DND-41 (cell line): ENCODE measurements at regions not wholly inside any gene's neighbourhood (a gene's known extent, or its start where the extent isn't known, plus 50 kb on each side); places are given as distances from the start of the nearest gene placed in this dataset.
A peak's percentile ranks its signal among the peaks of the same experiment; 100 is the strongest.

Experiments
- ATAC-seq: fragments of 200-7000 bp; cut with Tn5 transposase; 3 replicates; pipeline ENCODE4 v1.9.1; 2021; ENCODE audit warnings: low read depth; ENCODE audit not compliant: insufficient read depth
- DNase-seq: peaks from one replicate; pipeline ENCODE4 v3.0.0-alpha.2; 2020
- H2AFZ ChIP-seq: 2 replicates; pipeline ENCODE4 v1.6.0; 2012; ENCODE audit warnings: low read depth, low read length
- H3K27ac ChIP-seq: 2 replicates; pipeline ENCODE4 v1.5.1; 2012; ENCODE audit warnings: low read length, inconsistent platforms
- H3K27me3 ChIP-seq: fragments of 200-600 bp; sonication (generic); 2 replicates; pipeline ENCODE4 v1.6.0; 2012; ENCODE audit warnings: low read length, mild to moderate bottlenecking, inconsistent platforms; ENCODE audit not compliant: insufficient read depth, poor library complexity
- H3K36me3 ChIP-seq: 2 replicates; pipeline ENCODE4 v1.5.1; 2012; ENCODE audit warnings: low read length, inconsistent platforms; ENCODE audit not compliant: insufficient read depth
- H3K4me1 ChIP-seq: 2 replicates; pipeline ENCODE4 v1.5.1; 2012; ENCODE audit warnings: mild to moderate bottlenecking, low read length; ENCODE audit not compliant: insufficient read depth
- H3K4me2 ChIP-seq: 2 replicates; pipeline ENCODE4 v1.6.0; 2012; ENCODE audit warnings: mild to moderate bottlenecking, moderate library complexity, low read length, inconsistent platforms; ENCODE audit not compliant: insufficient read depth
- H3K4me3 ChIP-seq, 2 experiments: fragments of 200-600 bp in 1 of 2; shearing (Covaris generic) in 1 of 2; 2 replicates each; pipeline ENCODE4 v1.5.1; 2012 to 2016; ENCODE audit warnings: inconsistent platforms in 2 of 2, low read length in 2 of 2, mild to moderate bottlenecking in 2 of 2, low read depth in 1 of 2, moderate library complexity in 1 of 2
- H3K79me2 ChIP-seq: 2 replicates; pipeline ENCODE4 v1.6.0; 2012; ENCODE audit warnings: low read length, inconsistent platforms; ENCODE audit not compliant: insufficient read depth
- H3K9ac ChIP-seq: 2 replicates; pipeline ENCODE4 v1.6.0; 2012; ENCODE audit warnings: low read depth, mild to moderate bottlenecking, inconsistent platforms, low read length, moderate library complexity
- H3K9me3 ChIP-seq: 2 replicates; pipeline ENCODE4 v1.5.1; 2012; ENCODE audit warnings: low read length, moderate library complexity, mild to moderate bottlenecking, inconsistent platforms; ENCODE audit not compliant: insufficient read depth, severe bottlenecking
- H4K20me1 ChIP-seq: 2 replicates; pipeline ENCODE4 v1.6.0; 2012; ENCODE audit warnings: low read length; ENCODE audit not compliant: insufficient read depth
- EZH2 ChIP-seq: IDR thresholded peaks from 3 replicates; pipeline ENCODE4 v1.6.1; 2012; ENCODE audit warnings: borderline replicate concordance, low read depth, mild to moderate bottlenecking, moderate library complexity, low read length, inconsistent platforms; ENCODE audit not compliant: severe bottlenecking
- TF ChIP-seq, protein P1 (sequence below): IDR thresholded peaks from 2 replicates; pipeline ENCODE4 v1.5.1; 2012; ENCODE audit warnings: borderline replicate concordance, low read length, moderate library complexity, mild to moderate bottlenecking; ENCODE audit not compliant: poor library complexity, severe bottlenecking; ENCODE audit errors: extremely low read depth

DNA sequence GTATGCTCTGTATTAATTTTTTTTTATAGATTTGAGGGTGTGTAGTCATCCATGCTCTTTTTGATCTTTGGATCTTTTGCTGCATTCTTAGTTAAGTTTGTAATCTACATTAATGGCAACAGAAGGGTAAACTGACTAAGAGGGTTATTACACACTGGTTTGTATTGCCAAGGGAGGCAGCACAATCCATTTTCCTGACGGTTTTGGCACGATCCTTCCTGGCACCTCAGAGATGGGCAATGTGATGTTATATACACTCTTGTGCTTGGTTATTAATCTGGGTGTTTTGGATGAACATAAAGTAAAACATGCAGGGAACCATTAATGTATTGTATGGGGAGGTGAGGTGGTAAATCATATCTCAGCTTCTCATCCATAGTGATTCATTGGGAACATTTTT, 98.8 kb upstream of the SLC38A2 start:
- DNase-seq (no peak), ATAC-seq (no peak)
- Histone ChIP-seq H3K4me3 (no peak overlapping the region), H4K20me1 (no peaks in the 10 kb centered on the region), H2AFZ (no peak overlapping the region), H3K9ac (no peak overlapping the region), H3K9me3 (no peaks in the 10 kb centered on the region), H3K4me1 (peaks cover 23% of the 10 kb centered on the region), H3K36me3 (no peaks in the 10 kb centered on the region), H3K79me2 (no peaks in the 10 kb centered on the region), H3K27me3 (no peaks in the 10 kb centered on the region), H3K27ac (no peak overlapping the region), H3K4me2 (peak overlapping the region; percentile 28; the same call in 1 of the 2 replicates)
- no peak for TF ChIP-seq EZH2
- TF ChIP-seq, protein P1, sequence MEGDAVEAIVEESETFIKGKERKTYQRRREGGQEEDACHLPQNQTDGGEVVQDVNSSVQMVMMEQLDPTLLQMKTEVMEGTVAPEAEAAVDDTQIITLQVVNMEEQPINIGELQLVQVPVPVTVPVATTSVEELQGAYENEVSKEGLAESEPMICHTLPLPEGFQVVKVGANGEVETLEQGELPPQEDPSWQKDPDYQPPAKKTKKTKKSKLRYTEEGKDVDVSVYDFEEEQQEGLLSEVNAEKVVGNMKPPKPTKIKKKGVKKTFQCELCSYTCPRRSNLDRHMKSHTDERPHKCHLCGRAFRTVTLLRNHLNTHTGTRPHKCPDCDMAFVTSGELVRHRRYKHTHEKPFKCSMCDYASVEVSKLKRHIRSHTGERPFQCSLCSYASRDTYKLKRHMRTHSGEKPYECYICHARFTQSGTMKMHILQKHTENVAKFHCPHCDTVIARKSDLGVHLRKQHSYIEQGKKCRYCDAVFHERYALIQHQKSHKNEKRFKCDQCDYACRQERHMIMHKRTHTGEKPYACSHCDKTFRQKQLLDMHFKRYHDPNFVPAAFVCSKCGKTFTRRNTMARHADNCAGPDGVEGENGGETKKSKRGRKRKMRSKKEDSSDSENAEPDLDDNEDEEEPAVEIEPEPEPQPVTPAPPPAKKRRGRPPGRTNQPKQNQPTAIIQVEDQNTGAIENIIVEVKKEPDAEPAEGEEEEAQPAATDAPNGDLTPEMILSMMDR, result no peak

DNA sequence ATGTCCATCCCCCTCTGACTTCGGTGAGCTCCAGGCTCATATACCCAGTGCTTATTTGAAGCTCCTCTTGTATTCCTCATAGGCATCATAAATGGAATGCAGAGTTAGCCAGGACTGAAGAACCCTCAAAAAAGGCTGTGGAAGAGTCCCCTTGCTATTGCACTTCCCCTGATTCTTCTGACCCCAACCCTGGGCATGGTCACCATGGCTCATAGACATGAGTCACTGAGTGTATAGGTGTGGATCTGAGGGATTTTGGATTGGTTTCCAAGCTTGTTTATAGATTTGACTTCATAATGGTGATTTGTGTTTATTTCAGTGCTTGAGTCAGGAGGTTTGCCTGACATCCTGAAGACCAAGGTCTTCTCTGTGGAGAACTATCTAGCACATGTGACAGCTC, 98.4 kb upstream of the SLC38A2 start:
- Histone ChIP-seq H2AFZ (no peak overlapping the region), H3K9me3 (no peaks in the 10 kb centered on the region), H3K4me3 (no peak overlapping the region), H3K27ac (no peak overlapping the region), H4K20me1 (no peaks in the 10 kb centered on the region), H3K4me1 (peaks cover 23% of the 10 kb centered on the region), H3K36me3 (no peaks in the 10 kb centered on the region), H3K27me3 (no peaks in the 10 kb centered on the region), H3K4me2 (peak overlapping the region; percentile 28; the same call in 1 of the 2 replicates), H3K9ac (no peak overlapping the region), H3K79me2 (no peaks in the 10 kb centered on the region)
- no peak for ATAC-seq
- TF ChIP-seq EZH2, result no peak
- TF ChIP-seq, protein P1, result no peak
- DNase-seq, result no peak

DNA sequence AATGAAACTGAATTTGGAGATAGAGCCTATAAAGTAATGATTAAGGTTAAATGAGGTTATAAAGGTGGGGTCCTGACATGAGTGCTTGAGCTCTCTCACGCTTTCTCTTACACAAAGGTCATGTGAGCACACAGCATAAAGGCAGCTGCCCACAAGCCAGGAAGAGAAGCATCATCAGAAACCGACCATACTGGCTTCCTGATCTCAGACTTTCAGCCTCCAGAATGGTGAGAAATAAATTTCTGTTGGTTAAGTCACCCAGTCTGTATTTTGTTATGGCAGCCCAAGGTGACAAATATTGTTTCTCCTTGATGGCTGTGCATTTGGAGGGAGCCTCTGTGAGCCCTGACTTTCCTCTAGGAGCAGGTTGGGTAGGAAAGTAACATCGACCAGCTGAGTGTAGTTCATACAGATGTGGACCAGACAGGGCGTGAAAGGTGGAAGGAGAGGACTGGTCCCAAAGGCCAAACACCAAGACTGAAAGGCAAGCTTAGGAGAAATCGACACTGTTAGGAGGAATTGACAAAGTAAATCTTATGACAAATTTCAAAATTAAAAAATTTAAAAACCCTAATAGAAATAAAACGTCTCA, 97.6 kb upstream of the SLC38A2 start:
- no peaks in the 10 kb centered on the region for H3K9me3 ChIP-seq
- H3K36me3 ChIP-seq, result no peaks in the 10 kb centered on the region
- H3K4me2 ChIP-seq, result peak overlapping the region; percentile 56
- no peak for TF ChIP-seq EZH2
- TF ChIP-seq, protein P1, result no peak
- no peaks in the 10 kb centered on the region for H3K79me2 ChIP-seq
- ATAC-seq (peak; percentile 94), DNase-seq (peak; percentile 61)
- no peaks in the 10 kb centered on the region for H4K20me1 ChIP-seq
- peak overlapping the region in 1 of 2 experiments; percentile 51; a peak in 2 of 4 replicates for H3K4me3 ChIP-seq
- H3K4me1 ChIP-seq, result peaks cover 23% of the 10 kb centered on the region
- H3K27me3 ChIP-seq, result no peaks in the 10 kb centered on the region
- H3K27ac ChIP-seq, result peak overlapping the region; percentile 73
- H2AFZ ChIP-seq, result peak overlapping the region; percentile 74
- H3K9ac ChIP-seq, result peak overlapping the region; percentile 31; the same call in 1 of the 2 replicates
